NCI-H510A treated with DMSO at 0.1 percent for 48 hours (cell line): ENCODE measurements at regions not wholly inside any gene's neighbourhood (a gene's known extent, or its start where the extent isn't known, plus 50 kb on each side); places are given as distances from the start of the nearest gene placed in this dataset.
"Not testable (repeated sequence)": the region's sequence is repeated elsewhere in the genome, so short reads cannot be mapped to it uniquely, and the experiment has no call there.

Experiments used
- DNase-seq: peaks from one replicate; lab custom pipeline; 2025; lab: John Stamatoyannopoulos, UW

DNA sequence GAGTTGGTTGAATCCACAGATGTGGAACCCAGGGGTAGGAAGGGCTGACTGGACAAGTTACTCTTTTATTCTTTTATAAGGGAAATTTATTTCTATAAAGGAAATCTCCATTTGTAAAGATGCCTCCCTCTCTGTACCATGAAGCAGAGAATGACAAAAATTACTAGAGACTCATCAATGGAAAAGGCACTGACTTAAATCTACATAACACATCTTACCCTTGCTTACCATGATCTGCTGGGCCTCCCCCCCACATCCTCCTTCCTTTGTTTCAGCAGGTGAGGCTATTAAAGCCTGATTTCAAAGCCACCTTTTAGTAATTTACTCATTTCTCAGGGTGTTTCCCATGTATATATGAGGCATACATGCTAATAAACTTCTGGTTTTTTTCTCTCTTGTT is 130.2 kb upstream of the HDDC2 start:
- DNase-seq, result no peak

DNA sequence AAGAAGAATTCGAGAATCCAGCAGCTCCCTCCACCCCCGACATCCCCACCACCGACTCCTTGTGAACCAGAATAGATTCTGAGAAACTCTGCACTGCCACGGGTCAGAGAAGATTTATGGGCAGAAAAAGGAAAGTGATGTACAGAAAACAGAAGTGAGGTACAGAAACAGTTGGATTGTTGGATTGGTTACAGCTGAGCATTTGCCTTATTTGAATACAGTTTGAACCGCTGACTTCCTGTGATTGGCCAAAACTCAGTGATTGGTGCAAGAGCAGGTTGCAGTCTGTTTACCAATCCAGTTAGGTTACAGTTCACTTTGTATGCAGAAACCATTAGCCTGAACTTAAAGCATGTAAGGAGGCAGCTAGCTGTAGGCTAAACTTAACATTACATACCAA is 131.2 kb upstream of the HDDC2 start:
- DNase-seq, result no peak

DNA sequence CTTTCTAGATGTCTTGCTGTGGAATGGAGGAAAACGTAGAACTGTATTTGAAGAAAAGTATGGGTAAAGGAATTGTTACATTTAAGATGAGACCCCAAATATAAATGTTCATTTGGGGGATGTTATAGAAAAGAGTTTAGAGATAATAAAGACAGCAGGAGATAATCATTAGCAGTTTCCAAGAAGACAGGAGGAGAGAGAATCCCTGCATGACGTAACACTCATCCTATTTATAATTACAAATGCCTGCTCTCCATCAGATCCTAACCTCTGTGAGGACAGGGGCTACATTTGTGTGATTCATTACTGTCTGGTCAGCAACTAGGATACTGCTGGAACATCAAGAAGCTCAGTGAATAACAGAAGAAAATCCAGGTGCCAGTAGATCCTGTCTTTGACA is 133.0 kb upstream of the HDDC2 start:
- DNase-seq, result no peak

DNA sequence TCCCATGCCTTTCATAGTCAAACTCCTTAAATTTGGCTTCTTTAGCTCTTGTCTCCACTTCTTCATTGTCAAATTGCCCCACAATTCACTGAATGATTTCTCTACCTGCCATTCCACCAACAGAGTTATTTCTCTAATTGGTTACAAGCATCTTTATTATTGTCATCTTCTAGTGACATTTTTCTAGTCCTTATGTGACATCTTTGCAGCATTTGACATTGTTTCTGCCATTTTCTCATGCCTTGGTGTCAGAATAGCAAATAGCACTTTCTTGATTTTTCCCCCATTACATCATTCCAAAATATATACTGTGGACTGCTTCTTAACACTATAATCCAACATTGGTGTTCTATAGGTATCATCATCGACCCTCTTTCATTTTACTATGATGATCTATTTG is 137.7 kb upstream of the HDDC2 start:
- no peak for DNase-seq

DNA sequence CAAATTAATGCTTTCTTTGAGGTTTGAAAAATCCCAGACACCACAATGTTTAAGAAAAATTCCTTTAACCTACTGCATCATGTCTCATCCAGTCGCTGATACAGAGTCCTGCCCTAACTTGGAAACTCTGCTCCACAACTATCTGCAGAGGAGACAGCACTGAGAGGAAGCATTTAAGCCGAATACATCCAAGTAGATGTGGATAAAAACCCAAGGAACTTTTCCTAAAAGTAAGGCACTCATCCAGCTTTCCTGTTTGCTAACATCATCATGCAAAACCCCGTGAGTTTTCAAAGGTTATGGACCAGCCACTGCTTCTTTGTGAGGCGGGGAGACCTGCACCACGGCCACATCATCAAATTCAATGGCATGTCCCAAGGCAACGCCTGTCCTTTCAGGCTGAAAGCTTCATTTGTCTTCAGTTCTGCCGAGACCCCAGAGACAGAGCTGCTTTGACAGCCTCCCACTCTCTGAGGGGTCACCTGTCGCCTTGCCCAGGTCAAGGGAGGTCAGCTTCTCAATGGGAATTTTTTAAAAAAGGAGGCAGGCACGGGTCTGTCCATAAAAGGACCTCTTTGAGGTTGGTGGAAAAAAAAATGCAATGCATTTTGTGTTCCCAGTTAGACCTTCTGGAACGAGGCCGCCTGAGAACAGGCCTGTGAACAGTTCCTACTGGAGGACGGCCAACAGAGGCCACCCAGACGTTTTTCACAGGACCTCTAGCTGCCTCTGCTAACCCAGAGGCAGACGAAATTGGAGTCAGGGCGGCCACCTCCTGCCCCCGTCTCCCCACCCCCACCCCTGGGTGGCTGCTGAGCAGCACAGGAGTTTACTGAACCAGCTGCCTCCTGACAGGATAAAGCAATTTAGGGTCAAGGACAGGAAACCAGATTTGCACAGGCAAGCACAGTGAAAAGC is 142.5 kb upstream of the HDDC2 start:
- DNase-seq, result no peak

DNA sequence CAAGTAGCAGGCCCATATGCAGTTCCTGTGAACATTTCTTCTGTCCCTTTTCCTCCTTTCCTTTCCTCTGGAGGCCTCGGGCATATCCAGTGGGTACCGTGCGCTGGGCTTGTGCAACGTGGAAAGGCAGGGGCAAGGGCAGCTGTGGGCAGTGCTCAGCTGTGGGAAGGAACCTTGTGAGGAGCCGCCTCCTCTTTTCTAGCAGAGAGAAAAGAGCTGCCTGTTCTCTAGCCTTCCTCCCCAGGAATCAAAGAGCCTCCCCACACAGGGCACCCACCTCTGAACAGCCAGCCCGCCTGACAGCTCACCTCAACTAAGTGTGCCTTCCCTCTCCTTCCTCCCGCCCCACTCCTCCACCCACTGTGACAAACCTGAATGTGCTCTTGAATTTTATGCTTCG is 143.3 kb upstream of the HDDC2 start:
- DNase-seq, result no peak

DNA sequence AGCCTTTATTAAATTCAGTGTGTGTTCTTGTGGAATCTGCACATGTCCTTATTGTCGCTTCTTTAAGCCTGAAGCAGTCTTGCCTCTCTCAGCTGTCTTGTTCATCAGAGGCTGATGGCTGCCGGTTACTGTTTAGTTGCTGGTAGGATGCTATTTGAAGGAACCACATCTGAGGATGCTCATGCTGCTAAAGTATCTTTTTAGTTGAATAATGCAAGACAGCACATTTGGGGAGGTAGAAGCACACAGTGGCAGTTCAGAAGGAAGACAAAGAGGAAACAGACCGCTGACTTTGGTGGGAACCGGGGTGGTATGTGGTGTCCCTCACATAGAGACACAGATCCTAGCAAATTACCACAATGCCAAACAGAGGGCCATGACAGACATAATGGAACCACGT is 144.2 kb upstream of the HDDC2 start:
- no peak for DNase-seq

DNA sequence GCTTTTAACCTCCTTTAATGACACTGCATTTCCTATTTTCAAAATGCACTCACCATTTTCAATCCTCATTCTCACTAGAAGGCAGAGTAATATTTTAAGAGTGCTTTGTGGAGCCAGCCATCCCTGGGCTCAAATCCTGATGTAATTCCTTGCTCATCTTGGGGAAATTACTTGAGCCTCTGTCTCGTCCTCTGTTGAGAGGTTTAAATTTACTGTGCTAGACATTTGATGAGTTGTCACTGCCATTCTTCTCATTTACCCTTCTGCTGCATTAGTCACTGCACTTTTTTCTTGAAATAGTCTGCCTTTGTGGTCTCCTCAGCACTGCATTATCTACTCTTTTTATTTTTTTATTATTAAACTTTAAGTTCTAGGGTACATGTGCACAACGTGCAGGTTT is 150.0 kb upstream of the HDDC2 start:
- DNase-seq, result no peak

DNA sequence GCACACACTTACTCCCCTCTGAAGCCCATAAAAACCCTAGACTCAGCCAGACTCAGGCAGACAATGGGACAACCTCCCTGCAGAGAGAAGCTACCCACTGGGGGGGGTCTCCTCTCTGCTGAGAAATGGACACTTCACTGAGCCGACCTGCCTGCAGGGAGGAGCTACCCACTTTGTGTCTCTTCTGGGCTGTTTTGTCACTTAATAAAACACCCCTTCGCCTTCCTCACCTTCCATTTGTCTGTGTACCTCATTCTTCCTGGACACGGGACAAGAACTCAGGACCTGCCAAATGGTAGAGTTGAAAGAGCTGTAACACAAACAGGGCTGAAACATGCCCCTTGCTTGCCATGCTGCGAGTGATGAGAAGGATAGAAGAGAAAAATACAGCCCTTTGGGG is 151.7 kb upstream of the HDDC2 start:
- DNase-seq, result no peak

DNA sequence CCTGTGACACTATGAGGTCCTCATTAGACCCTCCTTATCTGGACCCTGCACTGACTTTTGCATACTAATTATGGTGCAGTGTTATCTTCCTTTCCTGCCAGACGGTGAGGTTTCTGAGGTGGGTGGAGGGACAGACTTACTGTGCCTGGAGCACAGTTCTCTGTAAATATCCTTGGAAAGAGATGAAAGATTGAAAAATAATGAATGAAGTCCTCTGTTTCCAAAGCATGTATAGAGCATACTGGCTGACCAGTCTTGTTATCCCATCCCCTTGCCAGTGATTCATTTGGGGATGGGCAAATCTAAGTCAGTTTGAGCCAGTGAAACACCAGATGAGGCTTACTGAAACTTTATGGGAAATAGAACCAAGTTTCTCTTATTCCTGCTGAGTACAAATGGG is 152.6 kb upstream of the HDDC2 start:
- no peak for DNase-seq

DNA sequence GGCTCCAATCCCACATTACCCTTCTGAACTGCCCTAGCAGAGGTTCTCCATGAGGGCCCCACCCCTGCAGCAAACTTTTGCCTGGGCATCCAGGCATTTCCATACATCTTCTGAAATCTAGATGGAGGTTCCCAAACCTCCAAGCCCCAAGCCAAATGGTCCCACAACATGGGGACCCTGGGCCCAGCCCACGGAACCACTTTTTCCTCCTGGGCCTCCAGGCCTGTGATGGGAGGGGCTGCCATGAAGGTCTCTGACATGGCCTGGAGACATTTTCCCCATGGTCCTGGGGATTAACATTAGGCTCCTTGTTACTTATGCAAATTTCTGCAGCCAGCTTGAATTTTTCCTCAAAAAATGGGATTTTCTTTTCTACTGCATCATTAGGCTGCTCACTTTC is 156.7 kb upstream of the HDDC2 start:
- DNase-seq, result not testable (repeated sequence)

DNA sequence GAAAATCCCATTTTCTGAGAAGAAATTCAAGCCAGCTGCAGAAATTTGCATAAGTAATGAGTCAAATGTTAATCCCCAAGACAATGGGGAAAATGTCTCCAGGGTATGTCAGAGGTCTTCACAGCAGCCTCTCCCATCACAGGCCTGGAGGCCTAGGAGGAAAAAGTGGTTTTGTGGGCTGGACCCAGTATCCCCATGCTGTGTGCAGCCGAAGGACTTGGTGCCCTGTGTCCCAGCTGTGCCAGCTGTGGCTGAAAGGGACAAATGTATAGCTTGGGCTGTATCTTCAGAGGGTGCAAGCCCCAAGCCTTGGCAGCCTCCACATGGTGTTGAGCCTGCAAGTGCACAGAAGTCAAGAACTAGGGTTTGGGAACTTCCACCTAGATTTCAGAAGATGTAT is 163.6 kb upstream of the HDDC2 start:
- DNase-seq, result not testable (repeated sequence)

DNA sequence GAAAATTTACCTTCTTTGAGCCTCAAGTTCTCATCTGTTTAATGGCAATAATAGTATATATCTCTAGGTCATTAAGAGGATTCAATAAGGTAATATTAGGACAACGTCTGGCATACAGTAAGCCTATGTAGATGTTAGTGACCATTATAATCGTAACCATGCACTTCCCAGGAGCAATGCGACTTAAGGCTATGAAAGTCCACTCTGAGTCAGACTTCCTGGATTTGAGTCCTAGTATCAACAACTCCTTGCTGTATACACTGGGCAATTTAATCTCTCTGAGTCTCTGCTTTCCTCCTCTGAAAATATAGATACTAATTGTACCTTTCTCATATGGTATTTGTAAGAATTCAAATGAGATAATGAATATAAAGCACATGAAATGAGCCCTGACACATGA is 168.1 kb upstream of the HDDC2 start:
- no peak for DNase-seq

DNA sequence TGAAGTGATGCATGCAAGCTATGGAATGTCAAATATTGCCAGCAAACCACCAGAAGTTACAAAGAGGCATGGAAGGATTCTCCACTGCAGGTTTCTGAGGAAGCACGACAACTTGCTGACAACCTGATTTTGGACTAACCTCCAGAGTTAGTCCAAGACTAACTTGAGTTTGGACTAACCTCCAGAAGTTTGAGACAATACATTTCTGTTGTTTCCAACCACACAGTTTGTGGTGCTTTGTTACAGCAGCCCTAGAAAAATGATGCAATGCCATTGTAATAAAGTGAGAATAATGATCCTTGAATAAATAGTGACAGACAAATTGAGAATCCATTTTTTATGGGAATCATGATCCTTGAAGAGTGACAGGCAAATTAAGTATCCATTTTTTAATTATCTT is 169.9 kb upstream of the HDDC2 start:
- DNase-seq, result no peak

DNA sequence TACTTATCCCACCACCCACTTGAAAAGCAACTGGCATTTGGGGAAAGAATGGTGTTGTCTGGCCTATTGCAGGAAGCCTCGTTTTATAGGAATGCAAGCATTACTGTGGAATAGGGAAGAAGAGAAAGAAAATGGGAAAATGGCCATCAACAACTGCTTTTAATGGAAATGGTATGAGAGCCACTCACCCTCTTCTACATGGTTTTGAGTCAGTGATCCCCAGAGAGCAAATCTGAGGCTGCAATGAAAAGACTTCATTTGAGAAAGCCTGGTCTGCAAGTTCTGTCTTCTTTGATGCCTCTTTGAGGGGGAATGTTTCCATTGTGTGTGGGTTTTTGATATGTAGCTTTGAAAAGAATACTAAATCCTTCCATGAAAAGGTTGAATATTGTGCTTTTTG is 172.3 kb upstream of the HDDC2 start:
- no peak for DNase-seq

DNA sequence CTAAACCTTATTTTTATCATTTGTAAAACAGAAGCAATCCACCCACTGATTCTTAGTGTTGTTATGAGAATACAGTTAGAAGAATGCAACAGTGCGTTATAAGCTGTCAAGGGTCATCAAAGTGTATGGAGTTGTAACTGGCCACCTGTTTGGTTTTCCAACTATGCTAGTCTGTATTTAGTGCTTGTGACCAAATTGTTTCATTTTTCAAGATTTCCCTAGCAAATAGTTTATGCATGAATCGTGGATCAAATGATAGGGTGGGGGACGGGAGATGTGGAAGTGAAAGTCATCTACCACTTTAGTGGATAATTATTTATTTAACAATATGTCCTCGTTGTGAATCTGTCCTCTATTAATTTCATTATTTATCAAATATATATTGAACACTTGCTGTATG is 175.4 kb upstream of the HDDC2 start:
- DNase-seq, result no peak

DNA sequence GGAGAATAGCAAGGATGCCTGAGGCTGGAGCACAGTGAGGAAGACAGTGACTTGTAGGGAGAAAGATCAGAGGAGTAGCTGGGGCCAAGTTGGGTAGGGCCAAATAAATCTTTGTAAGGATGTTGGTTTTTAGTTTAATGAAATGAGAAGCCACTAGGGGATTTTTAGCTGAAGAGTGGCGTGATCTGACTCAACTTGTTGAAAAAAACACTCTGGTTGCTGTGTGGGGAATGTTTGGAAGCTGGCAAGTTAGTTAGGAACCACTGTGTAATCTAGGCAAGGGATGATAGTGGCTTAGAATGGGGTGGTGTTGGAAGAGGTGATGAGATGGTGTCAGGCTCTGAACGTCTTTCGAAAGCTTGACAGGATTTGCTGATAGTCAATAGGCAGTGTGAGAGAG is 176.1 kb upstream of the HDDC2 start:
- DNase-seq, result no peak

DNA sequence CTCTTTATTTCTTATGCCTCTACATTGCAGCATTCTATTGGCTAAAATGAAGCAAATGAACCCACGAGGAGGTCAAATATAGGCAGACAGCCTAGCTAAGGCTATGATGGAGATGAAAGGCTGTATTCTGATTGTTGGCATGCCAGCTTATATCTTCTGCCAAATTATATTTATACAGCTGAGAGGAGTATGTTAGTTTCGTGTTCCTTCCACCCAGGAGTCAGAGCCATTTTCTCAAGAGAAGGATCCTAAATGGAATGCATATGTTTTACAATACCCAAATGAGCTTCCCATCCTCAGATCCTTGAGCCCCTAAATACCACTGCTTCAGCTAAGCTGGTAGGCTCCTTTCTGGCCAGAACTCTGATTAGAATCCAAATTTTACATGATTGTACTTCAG is 178.4 kb upstream of the HDDC2 start:
- no peak for DNase-seq

DNA sequence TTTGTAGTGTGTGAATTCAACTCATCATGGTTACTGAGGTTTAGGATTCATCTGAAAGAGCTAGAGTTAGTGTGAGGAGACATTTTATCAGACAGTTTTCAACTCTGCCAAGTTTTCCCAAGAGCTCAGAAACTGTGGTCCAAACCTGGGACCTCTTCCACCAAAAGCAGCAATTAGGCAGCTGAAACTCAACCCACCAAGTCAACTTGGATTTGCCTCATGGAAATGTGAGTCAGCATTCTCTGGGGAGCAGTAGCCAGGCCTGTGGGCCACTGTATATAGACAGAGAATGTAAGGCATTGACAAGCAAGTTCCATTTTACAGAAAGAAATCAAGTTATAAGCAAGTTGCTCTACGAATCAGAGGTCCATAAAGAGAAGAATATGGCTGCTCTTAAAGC is 178.8 kb upstream of the HDDC2 start:
- no peak for DNase-seq

DNA sequence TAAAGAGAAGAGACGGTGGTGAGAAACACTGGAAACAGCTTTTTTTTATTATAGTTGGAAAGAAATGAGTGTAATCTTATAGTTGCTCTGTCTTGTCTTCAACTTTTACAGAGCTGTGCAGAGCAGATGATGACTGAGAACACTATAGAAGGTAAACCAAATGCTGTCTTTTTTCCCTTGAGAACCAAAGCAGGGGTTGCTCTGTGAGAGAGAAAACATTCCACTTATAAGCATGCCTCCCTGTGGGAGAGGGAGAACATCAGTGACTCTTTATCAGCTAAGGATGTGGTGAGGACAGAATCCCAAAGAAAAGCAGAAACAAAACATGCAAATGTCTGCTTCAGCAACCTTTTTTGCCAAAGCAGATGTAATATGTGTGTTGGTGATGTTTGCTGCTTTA is 179.3 kb upstream of the HDDC2 start:
- no peak for DNase-seq

DNA sequence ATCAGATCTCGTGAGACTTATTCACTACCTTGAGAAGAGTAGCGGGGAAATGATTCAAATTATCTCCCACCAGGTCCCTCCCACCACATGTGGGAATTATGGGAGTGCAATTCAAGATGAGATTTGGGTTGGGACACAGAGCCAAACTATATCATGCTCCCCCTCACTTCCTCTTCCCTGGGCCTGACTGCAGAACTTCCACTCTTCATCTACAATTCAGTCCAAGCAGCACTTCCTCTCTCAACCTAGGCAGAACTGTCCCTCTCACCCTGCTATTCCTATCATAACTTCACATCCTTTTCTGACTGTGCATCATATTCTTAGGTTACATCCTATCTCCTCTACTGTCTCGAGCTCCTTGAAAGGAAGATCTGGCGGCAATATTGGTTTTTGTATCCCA is 184.0 kb upstream of the HDDC2 start:
- no peak for DNase-seq

DNA sequence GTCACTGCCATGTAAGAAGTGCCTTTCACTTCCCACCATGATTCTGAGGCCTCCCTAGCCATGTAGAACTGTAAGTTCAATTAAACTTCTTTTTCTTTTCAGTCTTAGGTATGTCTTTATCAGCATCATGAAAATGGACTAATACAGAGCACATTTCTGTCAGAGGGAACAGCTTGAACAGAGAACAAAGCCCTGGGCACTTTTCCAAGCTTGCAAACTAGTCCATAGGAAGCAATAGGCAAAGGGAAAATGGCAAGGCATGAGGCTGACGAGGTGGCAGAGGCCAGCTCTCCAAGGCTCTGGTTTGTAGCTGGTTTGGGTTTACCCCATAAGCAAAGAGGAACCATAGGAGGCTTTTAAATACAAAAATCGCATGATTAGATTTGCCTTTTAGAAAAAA is 185.1 kb upstream of the HDDC2 start:
- DNase-seq, result no peak

DNA sequence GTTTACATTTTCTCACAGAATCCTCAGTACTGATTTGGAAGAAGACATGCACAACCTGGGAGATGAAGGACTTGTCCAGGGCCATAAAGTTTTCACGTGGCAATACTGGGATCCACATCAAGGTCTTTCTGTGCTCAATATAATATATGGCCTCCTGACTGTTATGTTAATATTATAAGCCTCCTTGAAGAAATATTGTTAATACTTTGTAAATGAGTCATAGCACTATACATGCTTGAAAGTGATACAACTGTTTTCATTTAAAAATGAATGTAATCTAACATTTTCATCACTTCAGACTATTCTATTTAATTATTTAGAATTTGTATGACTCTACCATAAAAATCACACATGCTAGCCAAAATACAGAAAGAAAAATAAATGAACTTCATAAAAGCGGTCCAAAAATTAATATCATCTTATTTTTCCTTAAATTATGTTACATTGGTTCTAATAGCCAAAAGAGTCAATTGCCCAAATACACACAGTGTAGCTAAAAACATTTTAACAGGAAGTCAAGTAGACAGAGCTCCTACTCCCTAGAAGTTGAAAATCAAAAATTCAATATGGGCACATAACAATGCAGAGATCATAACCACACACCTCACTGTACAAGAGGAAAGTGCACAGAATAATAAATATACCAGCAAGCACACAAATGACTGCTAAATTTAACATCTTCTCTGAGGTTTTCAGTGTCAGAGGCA is 188.0 kb upstream of the HDDC2 start:
- DNase-seq, result no peak
